GM12874 (cell line): ENCODE measurements at regions not wholly inside any gene's neighbourhood (a gene's known extent, or its start where the extent isn't known, plus 50 kb on each side); places are given as distances from the start of the nearest gene placed in this dataset.

ENCODE experiments used
- TF ChIP-seq, protein P1 (sequence below): IDR thresholded peaks from 2 replicates; pipeline ENCODE4 v1.5.1; 2011; ENCODE audit warnings: low read depth, mild to moderate bottlenecking, control low read depth, low read length, moderate library complexity; ENCODE audit not compliant: insufficient read depth

DNA sequence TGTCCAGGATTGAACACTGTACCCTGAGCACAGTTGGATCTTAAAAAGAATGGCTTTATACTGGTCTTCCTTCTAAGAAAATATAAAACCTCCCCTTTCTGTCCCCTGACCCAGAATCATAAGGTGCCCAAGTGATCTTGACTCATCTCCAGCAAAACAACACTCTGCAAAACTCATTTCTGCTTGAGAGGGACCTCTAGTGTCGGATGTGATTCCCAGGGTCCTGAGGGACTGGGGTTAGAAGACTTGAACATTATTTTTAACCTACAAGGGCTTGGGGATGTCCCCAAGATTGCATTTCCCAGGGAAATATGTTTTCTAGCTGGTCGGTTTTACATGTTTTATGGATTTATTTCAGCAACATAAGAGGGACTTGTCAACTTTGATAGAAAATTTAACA, 1318.5 kb upstream of the CELF4 start:
- TF ChIP-seq, protein P1, sequence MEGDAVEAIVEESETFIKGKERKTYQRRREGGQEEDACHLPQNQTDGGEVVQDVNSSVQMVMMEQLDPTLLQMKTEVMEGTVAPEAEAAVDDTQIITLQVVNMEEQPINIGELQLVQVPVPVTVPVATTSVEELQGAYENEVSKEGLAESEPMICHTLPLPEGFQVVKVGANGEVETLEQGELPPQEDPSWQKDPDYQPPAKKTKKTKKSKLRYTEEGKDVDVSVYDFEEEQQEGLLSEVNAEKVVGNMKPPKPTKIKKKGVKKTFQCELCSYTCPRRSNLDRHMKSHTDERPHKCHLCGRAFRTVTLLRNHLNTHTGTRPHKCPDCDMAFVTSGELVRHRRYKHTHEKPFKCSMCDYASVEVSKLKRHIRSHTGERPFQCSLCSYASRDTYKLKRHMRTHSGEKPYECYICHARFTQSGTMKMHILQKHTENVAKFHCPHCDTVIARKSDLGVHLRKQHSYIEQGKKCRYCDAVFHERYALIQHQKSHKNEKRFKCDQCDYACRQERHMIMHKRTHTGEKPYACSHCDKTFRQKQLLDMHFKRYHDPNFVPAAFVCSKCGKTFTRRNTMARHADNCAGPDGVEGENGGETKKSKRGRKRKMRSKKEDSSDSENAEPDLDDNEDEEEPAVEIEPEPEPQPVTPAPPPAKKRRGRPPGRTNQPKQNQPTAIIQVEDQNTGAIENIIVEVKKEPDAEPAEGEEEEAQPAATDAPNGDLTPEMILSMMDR = no peak

DNA sequence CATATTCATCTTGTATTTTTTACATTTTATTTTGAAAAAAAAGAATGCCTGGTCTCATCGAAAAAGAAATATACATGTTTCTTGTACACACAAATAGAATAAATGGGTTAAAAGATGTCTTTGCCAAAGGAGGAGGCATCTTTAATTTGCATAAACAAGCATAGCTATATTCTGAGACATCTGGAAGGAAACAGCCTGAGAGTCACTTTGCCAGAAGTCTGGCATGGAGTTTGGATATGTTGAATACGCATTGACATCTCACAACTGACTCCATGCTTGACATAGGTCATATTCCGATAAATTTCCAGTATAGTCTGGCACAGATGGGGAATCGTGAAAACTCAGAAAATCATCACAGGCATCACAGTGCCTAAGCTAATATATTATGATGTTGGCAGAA, 1317.5 kb upstream of the CELF4 start:
- TF ChIP-seq, protein P1 = no peak

DNA sequence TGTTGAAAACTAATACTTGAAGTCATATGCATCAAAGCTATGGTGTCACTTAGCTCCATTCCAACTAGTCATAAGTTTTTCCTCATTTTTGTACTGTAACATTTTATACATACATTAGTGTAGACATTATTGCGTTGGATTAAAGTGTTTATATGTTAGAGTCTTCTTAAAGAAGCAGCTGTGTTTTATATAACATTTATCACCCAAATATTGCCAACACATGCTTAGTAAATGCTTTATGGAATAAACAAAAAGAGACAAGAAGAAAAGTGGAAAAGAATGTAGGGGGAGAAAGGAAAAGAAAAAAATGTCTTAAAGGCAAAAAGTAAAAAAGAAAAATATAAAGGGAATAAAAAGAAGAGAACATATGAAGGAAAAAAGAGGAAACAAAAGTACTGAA, 1314.3 kb upstream of the CELF4 start:
- TF ChIP-seq, protein P1 = no peak

DNA sequence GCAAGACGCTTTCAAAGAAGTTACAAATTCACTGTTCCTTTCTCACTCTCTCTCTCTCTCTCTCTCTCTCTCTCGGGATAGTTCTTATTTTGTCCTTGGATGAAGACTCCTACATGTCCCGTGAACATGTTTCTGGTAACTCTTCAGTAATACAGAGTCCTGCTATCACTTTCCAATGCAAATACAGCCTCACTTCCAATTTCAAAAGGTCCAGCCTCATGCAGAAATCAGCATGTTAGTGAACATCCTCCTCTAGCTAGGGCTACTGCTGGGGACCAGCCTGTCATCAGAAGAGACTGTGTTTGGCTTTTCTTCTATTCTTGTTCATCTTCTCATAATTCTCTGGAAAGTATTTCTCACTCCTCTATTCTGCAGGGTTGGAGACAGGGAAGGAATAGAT, 1306.7 kb upstream of the CELF4 start:
- TF ChIP-seq, protein P1 = no peak

DNA sequence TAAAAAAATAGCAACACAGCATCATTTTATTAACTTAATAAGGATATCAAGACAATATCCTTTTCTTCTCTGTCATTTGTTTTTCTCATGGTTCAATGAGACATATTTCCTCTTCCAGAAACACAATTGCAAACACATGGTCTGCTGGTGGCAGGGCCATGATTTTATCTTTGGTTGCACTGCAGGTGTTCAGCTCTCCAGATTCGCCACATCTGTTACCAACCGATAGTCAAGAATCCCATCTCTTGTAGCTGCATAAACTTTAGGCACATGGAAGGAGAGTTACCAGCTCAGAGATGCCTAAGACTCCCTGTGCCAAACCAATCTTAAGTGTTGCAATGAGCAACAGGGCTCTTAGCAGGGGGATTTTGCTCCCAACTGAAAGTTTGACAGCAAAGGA, 1303.2 kb upstream of the CELF4 start:
- TF ChIP-seq, protein P1 = no peak

DNA sequence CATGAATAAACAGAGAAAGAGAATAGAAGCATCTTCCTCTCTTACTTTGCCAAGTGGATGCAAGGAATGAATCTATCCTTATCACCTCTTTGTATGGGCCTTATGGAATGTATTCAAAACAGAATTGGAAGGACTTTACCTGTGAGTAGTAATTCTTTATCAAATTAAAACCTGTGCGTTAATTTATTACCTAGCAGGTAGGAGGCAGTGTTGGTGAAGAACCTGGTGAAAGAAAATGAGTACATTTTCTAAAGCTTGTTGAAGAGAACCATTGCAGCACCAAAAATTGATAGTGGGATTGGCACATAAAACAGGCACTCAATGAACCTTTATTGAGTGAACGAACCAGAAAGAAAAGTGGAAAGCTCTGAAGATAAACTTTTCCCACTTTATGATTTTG, 1302.1 kb upstream of the CELF4 start:
- TF ChIP-seq, protein P1 = no peak

DNA sequence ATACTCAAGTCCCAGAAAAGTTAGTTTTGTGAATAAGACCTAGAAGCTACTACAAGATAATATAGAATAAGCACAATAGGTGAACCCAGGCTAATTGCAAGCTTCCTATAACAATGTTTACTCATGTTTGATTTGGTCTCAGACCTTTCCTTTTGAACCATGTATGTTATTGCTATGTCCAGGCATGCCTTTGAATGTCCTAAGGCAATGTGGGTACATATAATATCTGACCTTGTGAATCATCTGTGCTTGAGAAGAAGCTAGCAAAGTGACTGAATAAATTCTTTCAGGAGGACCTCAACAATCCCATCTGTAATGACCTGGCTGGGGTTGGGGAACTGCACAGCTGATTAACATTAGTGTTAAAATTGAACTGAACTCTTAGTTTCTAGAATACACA, 1285.9 kb upstream of the CELF4 start:
- TF ChIP-seq, protein P1 = no peak

DNA sequence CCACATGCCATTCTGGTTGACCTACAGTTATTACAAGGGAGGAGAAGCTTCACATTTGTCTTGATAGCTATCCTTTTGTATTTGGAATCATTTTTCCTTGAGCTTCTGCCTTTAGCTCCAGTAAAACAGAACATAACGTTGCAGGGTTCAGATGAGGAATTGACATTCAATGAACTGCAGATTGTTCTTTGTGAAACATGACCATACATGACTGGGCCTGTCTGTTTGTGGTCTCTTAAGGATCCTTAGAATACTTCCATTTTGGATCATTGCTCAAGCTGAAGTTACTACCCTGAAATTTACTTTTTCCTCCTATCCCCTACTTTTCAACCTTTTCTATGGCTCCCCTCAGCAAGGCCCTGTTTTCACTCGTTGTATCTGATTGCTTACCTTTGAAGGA, 1281.7 kb upstream of the CELF4 start:
- TF ChIP-seq, protein P1 = no peak
